ENCODE measurements at regions not wholly inside any gene's neighbourhood (a gene's known extent, or its start where the extent isn't known, plus 50 kb on each side); places are given as distances from the start of the nearest gene placed in this dataset.

GRCh38 chr3:17974206-17974841 lies 231.9 kb upstream of the TBC1D5 start:
- TF ChIP-seq EP300 (IDR thresholded peaks at IDR 0.05) (no peak), CTCF (IDR thresholded peaks at IDR 0.05) (no peak), POLR2A (IDR thresholded peaks at IDR 0.05) (no peak), POLR2AphosphoS5 (IDR thresholded peaks at IDR 0.05) (no peak)

All from suprapubic skin (tissue), 4 donors.